ENCODE measurements at regions not wholly inside any gene's neighbourhood (a gene's known extent, or its start where the extent isn't known, plus 50 kb on each side); places are given as distances from the start of the nearest gene placed in this dataset.

GRCh38 chr16:35182043-35182677 lies 1722.7 kb downstream of the TP53TG3F start:
- no peak for DNase-seq (ENCODE audit: low read depth)
- no peak overlapping the region for H3K4me3 ChIP-seq (ENCODE audit: control insufficient read depth, low read depth, low read length)
- no peak for TF ChIP-seq CTCF (conservative IDR thresholded peaks at IDR 0.05; ENCODE audit: control insufficient read depth, insufficient read depth, low read depth, low read length)

DNA sequence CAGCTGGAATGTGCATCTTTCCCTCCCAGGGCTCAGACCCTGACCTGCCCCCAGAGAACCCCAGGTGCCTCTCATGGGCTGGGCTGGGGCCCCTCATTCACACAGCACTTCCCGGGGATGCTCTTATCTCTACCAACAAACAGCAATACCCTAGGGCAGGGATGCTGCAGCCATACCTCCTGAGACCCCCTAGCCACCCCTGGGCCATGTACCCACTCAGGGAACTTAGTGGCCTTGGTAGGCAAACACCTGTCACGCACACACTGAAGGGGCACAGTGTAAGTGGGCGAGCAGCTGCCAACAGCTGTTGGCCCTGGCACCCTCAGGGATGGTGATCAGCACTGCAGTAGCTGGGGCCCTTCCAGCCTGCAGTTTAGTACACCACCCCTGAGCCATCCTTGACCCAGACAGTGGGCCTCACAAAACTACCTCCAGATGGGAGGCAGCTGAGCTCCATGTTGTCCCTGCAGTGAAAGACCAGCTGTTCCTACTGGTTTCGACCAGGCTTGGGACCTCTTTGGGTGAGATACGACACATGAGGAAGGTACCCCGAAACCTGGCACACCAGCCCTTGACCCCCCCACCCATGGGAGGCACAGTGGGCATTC lies 1723.6 kb downstream of the TP53TG3F start:
- no peak for DNase-seq (ENCODE audit: low read depth)
- no peak for TF ChIP-seq CTCF (conservative IDR thresholded peaks at IDR 0.05; ENCODE audit: control insufficient read depth, insufficient read depth, low read depth, low read length)
- H3K4me3 ChIP-seq (ENCODE audit: control insufficient read depth, low read depth, low read length), result no peak overlapping the region

GRCh38 chr16:35184356-35184870 lies 1725.0 kb downstream of the TP53TG3F start:
- no peak for TF ChIP-seq CTCF (conservative IDR thresholded peaks at IDR 0.05; ENCODE audit: control insufficient read depth, insufficient read depth, low read depth, low read length)
- H3K4me3 ChIP-seq (ENCODE audit: control insufficient read depth, low read depth, low read length), result no peak overlapping the region
- DNase-seq (ENCODE audit: low read depth), result no peak

DNA sequence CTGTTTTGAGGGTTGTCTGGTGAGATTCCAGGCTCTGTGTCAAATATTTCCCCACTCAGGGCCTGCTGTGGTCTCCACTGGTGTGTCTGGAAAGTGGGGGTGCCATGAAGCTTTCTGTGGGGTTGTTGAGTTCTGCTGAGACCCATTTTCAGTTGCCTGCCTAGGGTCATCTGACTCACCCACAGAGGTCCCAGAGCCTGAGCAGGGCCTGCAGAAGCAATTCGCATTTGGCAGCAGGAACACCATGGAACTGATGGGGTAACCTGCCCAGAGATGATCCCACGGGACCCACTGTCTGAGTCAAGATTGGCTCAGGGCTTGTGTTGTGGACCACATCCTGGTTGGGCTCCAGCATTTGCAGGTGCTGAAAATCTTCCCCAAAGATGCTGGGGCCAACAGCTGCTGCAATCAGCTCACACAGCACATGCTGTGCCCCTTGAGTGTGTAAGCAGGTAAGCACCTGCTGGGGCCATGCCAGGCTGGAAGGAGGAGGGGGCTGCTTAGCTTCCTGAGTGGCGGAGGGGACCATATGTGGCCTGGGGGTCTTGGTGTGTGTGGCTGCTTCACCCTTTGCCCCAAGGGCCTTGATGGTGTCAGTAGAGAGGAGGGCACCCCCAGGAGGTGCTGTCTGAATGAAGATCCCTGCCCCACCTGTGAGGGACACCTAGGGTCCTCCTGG lies 1726.1 kb downstream of the TP53TG3F start:
- no peak for TF ChIP-seq CTCF (conservative IDR thresholded peaks at IDR 0.05; ENCODE audit: control insufficient read depth, insufficient read depth, low read depth, low read length)
- DNase-seq (ENCODE audit: low read depth), result no peak
- no peak overlapping the region for H3K4me3 ChIP-seq (ENCODE audit: control insufficient read depth, low read depth, low read length)

- no peak for TF ChIP-seq CTCF (conservative IDR thresholded peaks at IDR 0.05; ENCODE audit: control insufficient read depth, insufficient read depth, low read depth, low read length)
- DNase-seq (ENCODE audit: low read depth), result no peak
- no peak overlapping the region for H3K4me3 ChIP-seq (ENCODE audit: control insufficient read depth, low read depth, low read length)
These were observed 1726.8 kb downstream of the TP53TG3F start for GRCh38 chr16:35186045-35186759.

- DNase-seq (ENCODE audit: low read depth), result no peak
- no peak for TF ChIP-seq CTCF (conservative IDR thresholded peaks at IDR 0.05; ENCODE audit: control insufficient read depth, insufficient read depth, low read depth, low read length)
- no peak overlapping the region for H3K4me3 ChIP-seq (ENCODE audit: control insufficient read depth, low read depth, low read length)
These were observed 1728.3 kb downstream of the TP53TG3F start for GRCh38 chr16:35187665-35188225.

All from fibroblast of mammary gland (primary cell).